K562 (cell line): ENCODE measurements at regions not wholly inside any gene's neighbourhood (a gene's known extent, or its start where the extent isn't known, plus 50 kb on each side); places are given as distances from the start of the nearest gene placed in this dataset.

Experiments
- CBX8 ChIP-seq: fragments of 200-600 bp; sonication (generic); IDR thresholded peaks from 2 replicates; pipeline ENCODE4 v1.6.1; 2012; ENCODE audit warnings: borderline replicate concordance, mixed run types, low read depth, mild to moderate bottlenecking, moderate library complexity, mixed read lengths, low read length, control low read depth, inconsistent platforms; ENCODE audit not compliant: poor library complexity, severe bottlenecking; ENCODE audit errors: extremely low read depth
- NCOA4 ChIP-seq: fragments of 450-650 bp; IDR thresholded peaks from 2 replicates; pipeline ENCODE4 v1.6.1; 2018; ENCODE audit warnings: mild to moderate bottlenecking; ENCODE audit not compliant: partially characterized antibody
- NRF1 ChIP-seq, 2 experiments: fragments of 450-650 bp; IDR thresholded peaks in 1 of 2; conservative IDR thresholded peaks in 1 of 2; 2 replicates each; pipeline ENCODE4 v1.6.1; 2014; ENCODE audit warnings: mild to moderate bottlenecking in 2 of 2
- PHB2 ChIP-seq: fragments of 450-650 bp; IDR thresholded peaks from 2 replicates; pipeline ENCODE4 v1.6.1; 2017; ENCODE audit warnings: low read depth
- POLR2G ChIP-seq: fragments of 200-400 bp; formaldehyde crosslinking; IDR thresholded peaks from 2 replicates; pipeline ENCODE4 v1.6.1; 2017; ENCODE audit warnings: low read depth, mild to moderate bottlenecking, antibody characterized with exemption, low read length, moderate library complexity
- PPARD ChIP-seq: fragments of 250-450 bp; sonication (Bioruptor Pico); IDR thresholded peaks from 2 replicates; pipeline ENCODE4 v1.8.0; 2022; ENCODE audit warnings: inconsistent platforms, mild to moderate bottlenecking, moderate library complexity
- RFX1 ChIP-seq: fragments of 450-650 bp; IDR thresholded peaks from 2 replicates; pipeline ENCODE4 v1.6.1; 2016; ENCODE audit warnings: mild to moderate bottlenecking, moderate library complexity
- SMARCE1 ChIP-seq: fragments of 450-650 bp; IDR thresholded peaks from 2 replicates; pipeline ENCODE4 v1.7.1; 2016; ENCODE audit warnings: mild to moderate bottlenecking
- SNRNP70 ChIP-seq: fragments of 200-400 bp; formaldehyde crosslinking; optimal IDR thresholded peaks from 2 replicates; pipeline ENCODE3; 2017; ENCODE audit warnings: low read depth, low read length
- SRSF1 ChIP-seq: fragments of 200-400 bp; formaldehyde crosslinking; IDR thresholded peaks from 2 replicates; pipeline ENCODE4 v1.6.1; 2017; ENCODE audit warnings: mild to moderate bottlenecking, low read depth, low read length, moderate library complexity
- TAF1 ChIP-seq: IDR thresholded peaks from 2 replicates; pipeline ENCODE4 v1.6.1; 2011; ENCODE audit warnings: mild to moderate bottlenecking, low read length, moderate library complexity; ENCODE audit not compliant: insufficient read depth, control insufficient read depth, severe bottlenecking; ENCODE audit errors: extremely low read depth
- TAF9B ChIP-seq: fragments of 450-650 bp; IDR thresholded peaks from 2 replicates; pipeline ENCODE4 v1.6.1; 2018; ENCODE audit warnings: mild to moderate bottlenecking; ENCODE audit not compliant: partially characterized antibody
- TCF7 ChIP-seq: sonication (generic); IDR thresholded peaks from 2 replicates; pipeline ENCODE4 v1.6.1; 2016; ENCODE audit warnings: antibody characterized with exemption, borderline replicate concordance
- ZKSCAN1 ChIP-seq: fragments of 150-350 bp; IDR thresholded peaks from 2 replicates; pipeline ENCODE4 v1.6.1; 2016; ENCODE audit warnings: low read depth, low read length
- ZNF253 ChIP-seq: fragments of 250-450 bp; sonication (Bioruptor Pico); conservative IDR thresholded peaks from 2 replicates; pipeline ENCODE4 v1.6.1; 2021; ENCODE audit warnings: mild to moderate bottlenecking
- ZNF431 ChIP-seq: sonication (generic); formaldehyde crosslinking; IDR thresholded peaks from 2 replicates; pipeline ENCODE4 v1.8.0; 2022; ENCODE audit warnings: mild to moderate bottlenecking, missing genetic modification reagents
- TF ChIP-seq, protein P1 (sequence below): fragments of 250-450 bp; sonication (Bioruptor Pico); IDR thresholded peaks from 2 replicates; pipeline ENCODE4 v1.5.0; 2021; ENCODE audit warnings: mild to moderate bottlenecking, moderate library complexity
- TF ChIP-seq, protein P2 (sequence below): fragments of 450-650 bp; formaldehyde crosslinking; IDR thresholded peaks from 2 replicates; pipeline ENCODE4 v1.4.0; 2022; ENCODE audit warnings: missing genetic modification characterization
- TF ChIP-seq, protein P3 (sequence below): fragments of 450-650 bp; IDR thresholded peaks from 2 replicates; pipeline ENCODE4 v1.6.1; 2016; ENCODE audit warnings: antibody characterized with exemption
- TF ChIP-seq, protein P4 (sequence below): fragments of 450-650 bp; IDR thresholded peaks from 2 replicates; pipeline ENCODE4 v1.7.0; 2016; ENCODE audit warnings: borderline replicate concordance

DNA sequence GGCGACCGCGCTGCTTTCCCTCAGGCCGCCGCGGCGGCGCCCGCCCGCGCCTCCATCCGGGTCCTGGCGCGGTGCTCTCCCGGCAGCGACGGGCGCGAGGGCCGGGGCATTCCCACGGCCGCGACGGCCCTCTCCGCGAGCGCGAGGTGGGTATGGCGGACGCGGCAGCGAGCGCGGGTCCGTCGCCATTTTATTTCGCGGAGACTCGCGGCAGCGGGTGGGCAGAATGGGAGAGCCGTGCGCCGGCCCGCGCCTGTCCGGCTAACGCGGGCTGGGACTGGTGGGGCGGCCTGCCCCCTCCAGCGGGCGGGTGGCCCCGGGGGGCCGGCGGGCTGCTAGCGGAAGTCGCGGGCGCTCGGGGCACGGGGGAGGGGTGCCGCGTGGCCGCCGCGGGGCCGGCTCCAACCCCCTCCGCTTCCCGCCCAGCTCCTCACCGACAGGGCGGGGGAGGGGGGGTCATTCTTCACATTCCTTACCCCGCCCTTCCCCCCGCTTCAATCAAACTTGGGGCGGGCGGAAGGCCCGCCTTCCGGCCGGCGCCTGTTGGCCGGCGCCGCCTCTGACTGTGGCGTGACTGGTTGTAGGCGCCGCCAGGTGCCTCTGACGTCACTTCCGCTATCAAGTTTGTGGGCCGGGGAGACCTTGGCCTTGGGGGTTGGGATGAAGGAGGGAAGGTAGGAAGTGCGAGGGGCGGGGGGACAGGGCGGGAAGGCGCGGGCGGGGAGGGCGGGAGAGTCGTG is 82.1 kb downstream of the PTPDC1 start (continued):
- TF ChIP-seq TCF7 (no peak), ZNF253 (no peak), TAF1 (peak; percentile 61), PHB2 (no peak), TAF9B (peak; percentile 53), SRSF1 (no peak), RFX1 (no peak), ZKSCAN1 (no peak), POLR2G (peak; percentile 92), ZNF431 (no peak), SMARCE1 (no peak), NRF1 (conservative IDR thresholded peaks at IDR 0.05 in 1 of 2, IDR thresholded peaks at IDR 0.05 in 1 of 2) (peak; percentile 24 to 51; a peak in 3 of 4 replicates), PPARD (CRISPR knock-in tag) (no peak), NCOA4 (no peak), SNRNP70 (no peak), CBX8 (no peak)
- TF ChIP-seq, protein P1, sequence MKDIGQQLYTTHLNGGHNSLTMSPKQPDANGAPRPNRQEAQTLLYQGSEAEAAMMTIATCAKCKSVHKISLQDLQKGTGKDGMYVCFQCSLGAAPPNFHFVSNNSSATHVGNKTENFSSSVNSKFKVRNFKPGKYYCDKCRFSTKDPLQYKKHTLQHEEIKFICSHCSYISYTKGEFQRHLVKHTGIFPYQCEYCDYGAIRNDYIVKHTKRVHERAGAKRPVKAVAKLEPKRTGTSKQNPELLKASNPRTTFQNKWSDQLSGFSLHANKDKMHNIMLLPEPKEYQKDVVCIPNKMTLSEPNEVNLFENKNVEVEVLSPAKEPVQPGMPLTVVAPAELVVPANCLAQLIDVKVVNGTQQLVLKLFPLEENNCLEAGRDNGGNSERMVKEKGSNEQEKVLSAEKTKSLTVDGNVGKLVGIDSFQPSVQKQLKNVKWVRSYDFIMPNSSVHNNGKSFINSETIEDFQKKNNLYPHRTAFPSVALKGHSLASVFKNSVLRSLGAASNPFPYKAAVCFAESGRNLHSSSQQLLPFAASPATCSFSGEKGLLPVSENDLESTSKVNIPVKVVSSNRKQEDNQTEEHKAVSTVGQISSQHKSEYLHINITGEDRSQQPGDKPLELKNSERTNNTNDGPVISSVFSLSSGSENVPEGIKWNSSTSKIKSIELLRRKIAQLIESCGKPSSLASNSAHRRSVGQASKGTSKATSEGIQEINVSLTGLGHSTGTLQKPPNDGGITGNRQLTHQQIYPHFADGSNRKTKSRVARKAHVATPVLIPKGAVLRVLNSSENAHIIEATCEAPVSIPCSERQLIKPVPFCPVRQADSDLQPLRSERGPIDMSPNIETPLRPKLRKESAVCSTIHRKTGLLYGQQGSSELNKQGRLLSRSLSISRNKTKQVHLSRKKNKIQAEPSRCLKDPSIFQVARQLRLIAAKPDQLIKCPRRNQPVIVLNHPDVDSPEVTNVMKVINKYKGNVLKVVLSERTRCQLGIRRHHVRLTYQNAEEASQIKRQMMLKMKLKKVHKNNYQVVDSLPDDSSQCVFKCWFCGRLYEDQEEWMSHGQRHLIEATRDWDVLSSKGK, result no peak
- TF ChIP-seq, protein P2, sequence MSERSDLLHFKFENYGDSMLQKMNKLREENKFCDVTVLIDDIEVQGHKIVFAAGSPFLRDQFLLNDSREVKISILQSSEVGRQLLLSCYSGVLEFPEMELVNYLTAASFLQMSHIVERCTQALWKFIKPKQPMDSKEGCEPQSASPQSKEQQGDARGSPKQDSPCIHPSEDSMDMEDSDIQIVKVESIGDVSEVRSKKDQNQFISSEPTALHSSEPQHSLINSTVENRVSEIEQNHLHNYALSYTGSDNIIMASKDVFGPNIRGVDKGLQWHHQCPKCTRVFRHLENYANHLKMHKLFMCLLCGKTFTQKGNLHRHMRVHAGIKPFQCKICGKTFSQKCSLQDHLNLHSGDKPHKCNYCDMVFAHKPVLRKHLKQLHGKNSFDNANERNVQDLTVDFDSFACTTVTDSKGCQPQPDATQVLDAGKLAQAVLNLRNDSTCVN (CRISPR knock-in tag), result no peak
- TF ChIP-seq, protein P3, sequence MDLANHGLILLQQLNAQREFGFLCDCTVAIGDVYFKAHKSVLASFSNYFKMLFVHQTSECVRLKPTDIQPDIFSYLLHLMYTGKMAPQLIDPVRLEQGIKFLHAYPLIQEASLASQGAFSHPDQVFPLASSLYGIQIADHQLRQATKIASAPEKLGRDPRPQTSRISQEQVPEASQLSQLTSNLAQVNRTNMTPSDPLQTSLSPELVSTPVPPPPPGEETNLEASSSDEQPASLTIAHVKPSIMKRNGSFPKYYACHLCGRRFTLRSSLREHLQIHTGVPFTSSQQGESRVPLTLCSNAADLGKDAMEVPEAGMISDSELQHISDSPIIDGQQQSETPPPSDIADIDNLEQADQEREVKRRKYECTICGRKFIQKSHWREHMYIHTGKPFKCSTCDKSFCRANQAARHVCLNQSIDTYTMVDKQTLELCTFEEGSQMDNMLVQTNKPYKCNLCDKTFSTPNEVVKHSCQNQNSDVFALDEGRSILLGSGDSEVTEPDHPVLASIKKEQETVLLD, result no peak
- TF ChIP-seq, protein P4, sequence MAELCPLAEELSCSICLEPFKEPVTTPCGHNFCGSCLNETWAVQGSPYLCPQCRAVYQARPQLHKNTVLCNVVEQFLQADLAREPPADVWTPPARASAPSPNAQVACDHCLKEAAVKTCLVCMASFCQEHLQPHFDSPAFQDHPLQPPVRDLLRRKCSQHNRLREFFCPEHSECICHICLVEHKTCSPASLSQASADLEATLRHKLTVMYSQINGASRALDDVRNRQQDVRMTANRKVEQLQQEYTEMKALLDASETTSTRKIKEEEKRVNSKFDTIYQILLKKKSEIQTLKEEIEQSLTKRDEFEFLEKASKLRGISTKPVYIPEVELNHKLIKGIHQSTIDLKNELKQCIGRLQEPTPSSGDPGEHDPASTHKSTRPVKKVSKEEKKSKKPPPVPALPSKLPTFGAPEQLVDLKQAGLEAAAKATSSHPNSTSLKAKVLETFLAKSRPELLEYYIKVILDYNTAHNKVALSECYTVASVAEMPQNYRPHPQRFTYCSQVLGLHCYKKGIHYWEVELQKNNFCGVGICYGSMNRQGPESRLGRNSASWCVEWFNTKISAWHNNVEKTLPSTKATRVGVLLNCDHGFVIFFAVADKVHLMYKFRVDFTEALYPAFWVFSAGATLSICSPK, result no peak
